ENCODE measurements at regions not wholly inside any gene's neighbourhood (a gene's known extent, or its start where the extent isn't known, plus 50 kb on each side); places are given as distances from the start of the nearest gene placed in this dataset.

GRCh38 chr16:11482946-11483748 is 103.6 kb downstream of the LITAF start:
- no peak for TF ChIP-seq CTCF (IDR thresholded peaks at IDR 0.05)

- TF ChIP-seq CTCF (IDR thresholded peaks at IDR 0.05) = no peak
These were observed 101.9 kb downstream of the LITAF start for GRCh38 chr16:11484691-11485258.

GRCh38 chr16:11485676-11486075 is 101.0 kb downstream of the LITAF start:
- no peak for TF ChIP-seq CTCF (IDR thresholded peaks at IDR 0.05)

GRCh38 chr16:11487289-11487688 is 99.4 kb downstream of the LITAF start:
- TF ChIP-seq CTCF (IDR thresholded peaks at IDR 0.05) = no peak

- no peak for TF ChIP-seq CTCF (IDR thresholded peaks at IDR 0.05)
These were observed 98.4 kb downstream of the LITAF start for GRCh38 chr16:11488304-11488703.

GRCh38 chr16:11491524-11491923 is 95.2 kb downstream of the LITAF start:
- TF ChIP-seq CTCF (IDR thresholded peaks at IDR 0.05) = no peak

- TF ChIP-seq CTCF (IDR thresholded peaks at IDR 0.05) = no peak
These were observed 93.8 kb downstream of the LITAF start for GRCh38 chr16:11492808-11493530.
